ENCODE measurements at regions not wholly inside any gene's neighbourhood (a gene's known extent, or its start where the extent isn't known, plus 50 kb on each side); places are given as distances from the start of the nearest gene placed in this dataset.
"Not testable (repeated sequence)": the region's sequence is repeated elsewhere in the genome, so short reads cannot be mapped to it uniquely, and the experiment has no call there.

GRCh38 chr6:127406722-127407121 lies 52.5 kb downstream of the KIAA0408 start:
- H3K36me3 Mint-ChIP-seq (ENCODE audit: insufficient read depth in 2 of 2); ATAC-seq (replicated peaks in 1 of 2); H3K4me3 Mint-ChIP-seq; H3K9me3 Mint-ChIP-seq; DNase-seq; H3K27me3 Mint-ChIP-seq (ENCODE audit: low read depth); H3K27ac Mint-ChIP-seq: not testable (repeated sequence)
- peaks cover 16% of the 10 kb centered on the region for H3K4me1 Mint-ChIP-seq (ENCODE audit: low read depth)

- ATAC-seq (replicated peaks in 1 of 2) (no peak), DNase-seq (no peak)
- Mint-ChIP-seq H3K4me3 (no peak overlapping the region), H3K9me3 (no peaks in the 10 kb centered on the region), H3K27ac (no peak overlapping the region), H3K4me1 (ENCODE audit: low read depth) (peaks cover 16% of the 10 kb centered on the region), H3K36me3 (ENCODE audit: insufficient read depth in 2 of 2) (peaks cover 0 to 2% of the 10 kb centered on the region in 2 donors), H3K27me3 (ENCODE audit: low read depth) (no peaks in the 10 kb centered on the region)
Measured at GRCh38 chr6:127406122-127406521, 53.1 kb downstream of the KIAA0408 start.

GRCh38 chr6:127404594-127405178 lies 54.5 kb downstream of the KIAA0408 start:
- Mint-ChIP-seq H3K4me3 (no peak overlapping the region), H3K36me3 (ENCODE audit: insufficient read depth in 2 of 2) (peaks cover 0 to 2% of the 10 kb centered on the region in 2 donors), H3K4me1 (ENCODE audit: low read depth) (peaks cover 16% of the 10 kb centered on the region), H3K27me3 (ENCODE audit: low read depth) (no peaks in the 10 kb centered on the region), H3K27ac (peak overlapping the region; percentile 35), H3K9me3 (no peaks in the 10 kb centered on the region)
- DNase-seq (no peak), ATAC-seq (replicated peaks in 1 of 2) (no peak)

GRCh38 chr6:127404133-127404532 lies 55.1 kb downstream of the KIAA0408 start:
- Mint-ChIP-seq H3K4me1 (ENCODE audit: low read depth) (peaks cover 16% of the 10 kb centered on the region), H3K36me3 (ENCODE audit: insufficient read depth in 2 of 2) (peaks cover 0 to 2% of the 10 kb centered on the region in 2 donors), H3K27me3 (ENCODE audit: low read depth) (no peaks in the 10 kb centered on the region), H3K9me3 (no peaks in the 10 kb centered on the region), H3K4me3 (peak overlapping the region; percentile 9 to 22), H3K27ac (peak overlapping the region; percentile 35)
- peak in 1 of 2 donors; percentile 15 for ATAC-seq (replicated peaks in 1 of 2)
- DNase-seq, result no peak

GRCh38 chr6:127403636-127404035 lies 55.6 kb downstream of the KIAA0408 start:
- Mint-ChIP-seq H3K4me3 (no peak overlapping the region), H3K27me3 (ENCODE audit: low read depth) (no peaks in the 10 kb centered on the region), H3K4me1 (ENCODE audit: low read depth) (peaks cover 16% of the 10 kb centered on the region), H3K9me3 (no peaks in the 10 kb centered on the region), H3K27ac (no peak overlapping the region), H3K36me3 (ENCODE audit: insufficient read depth in 2 of 2) (peaks cover 0 to 2% of the 10 kb centered on the region in 2 donors)
- ATAC-seq (replicated peaks in 1 of 2), result peak; percentile 47 to 80
- no peak for DNase-seq

GRCh38 chr6:127402890-127403617 lies 56.1 kb downstream of the KIAA0408 start:
- Mint-ChIP-seq H3K9me3 (no peaks in the 10 kb centered on the region), H3K27me3 (ENCODE audit: low read depth) (no peaks in the 10 kb centered on the region), H3K27ac (no peak overlapping the region), H3K4me1 (ENCODE audit: low read depth) (peaks cover 16% of the 10 kb centered on the region), H3K4me3 (no peak overlapping the region), H3K36me3 (ENCODE audit: insufficient read depth in 2 of 2) (peaks cover 0 to 2% of the 10 kb centered on the region in 2 donors)
- peak in 1 of 2 donors; percentile 25 for ATAC-seq (replicated peaks in 1 of 2)
- DNase-seq, result no peak

- Mint-ChIP-seq H3K4me3 (no peak overlapping the region), H3K4me1 (ENCODE audit: low read depth) (no peaks in the 10 kb centered on the region), H3K36me3 (ENCODE audit: insufficient read depth in 2 of 2) (no peaks in the 10 kb centered on the region), H3K9me3 (no peaks in the 10 kb centered on the region), H3K27me3 (ENCODE audit: low read depth) (no peaks in the 10 kb centered on the region), H3K27ac (no peak overlapping the region)
- ATAC-seq (replicated peaks in 1 of 2), result no peak
- no peak for DNase-seq
Measured at GRCh38 chr6:127397729-127398630, 54.6 kb upstream of the ECHDC1 start.

GRCh38 chr6:127397171-127397597 lies 53.8 kb upstream of the ECHDC1 start:
- H3K27me3 Mint-ChIP-seq (ENCODE audit: low read depth); H3K36me3 Mint-ChIP-seq (ENCODE audit: insufficient read depth in 2 of 2); H3K4me1 Mint-ChIP-seq (ENCODE audit: low read depth); H3K9me3 Mint-ChIP-seq; ATAC-seq (replicated peaks in 1 of 2); DNase-seq; H3K27ac Mint-ChIP-seq; H3K4me3 Mint-ChIP-seq: not testable (repeated sequence)
